ENCODE measurements at regions not wholly inside any gene's neighbourhood (a gene's known extent, or its start where the extent isn't known, plus 50 kb on each side); places are given as distances from the start of the nearest gene placed in this dataset.

DNA sequence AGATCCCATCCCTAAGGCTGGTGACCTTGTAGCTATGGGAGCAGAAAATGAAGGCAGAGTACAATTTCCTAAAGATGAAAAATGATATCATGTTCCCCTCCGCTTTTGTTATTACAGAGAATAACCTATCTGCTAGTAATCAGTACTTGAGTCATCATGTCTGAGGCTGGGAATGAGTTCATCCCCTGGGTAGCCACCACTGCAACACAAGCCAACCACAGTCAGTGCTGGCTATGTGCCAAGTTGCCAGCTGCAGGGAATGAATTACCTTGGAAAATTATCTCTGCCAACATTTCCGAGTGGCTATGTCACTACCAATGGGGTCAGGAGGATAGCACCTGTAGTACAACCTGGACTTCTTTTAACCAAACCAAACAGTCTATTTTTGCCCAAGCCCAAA lies 1094.7 kb upstream of the DDX18 start:
- TF ChIP-seq RARB (CRISPR knock-in tag; IDR thresholded peaks at IDR 0.05) (no peak), ZNF565 (CRISPR knock-in tag; conservative IDR thresholded peaks at IDR 0.05; ENCODE audit: low read depth) (no peak), TOX (CRISPR knock-in tag; IDR thresholded peaks at IDR 0.05; ENCODE audit: borderline replicate concordance) (no peak), ARNTL (CRISPR knock-in tag; IDR thresholded peaks at IDR 0.05; ENCODE audit: borderline replicate concordance, low read depth) (no peak), ESRRG (CRISPR knock-in tag; IDR thresholded peaks at IDR 0.05) (no peak), ZFP3 (CRISPR knock-in tag; IDR thresholded peaks at IDR 0.05) (no peak), ZC3H10 (CRISPR knock-in tag; IDR thresholded peaks at IDR 0.05) (no peak), OSR1 (CRISPR knock-in tag; IDR thresholded peaks at IDR 0.05) (no peak), ISL1 (CRISPR knock-in tag; IDR thresholded peaks at IDR 0.05) (no peak), ZNF8 (CRISPR knock-in tag; IDR thresholded peaks at IDR 0.05) (no peak)
- TF ChIP-seq, protein P1, sequence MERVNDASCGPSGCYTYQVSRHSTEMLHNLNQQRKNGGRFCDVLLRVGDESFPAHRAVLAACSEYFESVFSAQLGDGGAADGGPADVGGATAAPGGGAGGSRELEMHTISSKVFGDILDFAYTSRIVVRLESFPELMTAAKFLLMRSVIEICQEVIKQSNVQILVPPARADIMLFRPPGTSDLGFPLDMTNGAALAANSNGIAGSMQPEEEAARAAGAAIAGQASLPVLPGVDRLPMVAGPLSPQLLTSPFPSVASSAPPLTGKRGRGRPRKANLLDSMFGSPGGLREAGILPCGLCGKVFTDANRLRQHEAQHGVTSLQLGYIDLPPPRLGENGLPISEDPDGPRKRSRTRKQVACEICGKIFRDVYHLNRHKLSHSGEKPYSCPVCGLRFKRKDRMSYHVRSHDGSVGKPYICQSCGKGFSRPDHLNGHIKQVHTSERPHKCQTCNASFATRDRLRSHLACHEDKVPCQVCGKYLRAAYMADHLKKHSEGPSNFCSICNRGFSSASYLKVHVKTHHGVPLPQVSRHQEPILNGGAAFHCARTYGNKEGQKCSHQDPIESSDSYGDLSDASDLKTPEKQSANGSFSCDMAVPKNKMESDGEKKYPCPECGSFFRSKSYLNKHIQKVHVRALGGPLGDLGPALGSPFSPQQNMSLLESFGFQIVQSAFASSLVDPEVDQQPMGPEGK (CRISPR knock-in tag; IDR thresholded peaks at IDR 0.05; ENCODE audit: borderline replicate concordance): no peak
- ATAC-seq: no peak

DNA sequence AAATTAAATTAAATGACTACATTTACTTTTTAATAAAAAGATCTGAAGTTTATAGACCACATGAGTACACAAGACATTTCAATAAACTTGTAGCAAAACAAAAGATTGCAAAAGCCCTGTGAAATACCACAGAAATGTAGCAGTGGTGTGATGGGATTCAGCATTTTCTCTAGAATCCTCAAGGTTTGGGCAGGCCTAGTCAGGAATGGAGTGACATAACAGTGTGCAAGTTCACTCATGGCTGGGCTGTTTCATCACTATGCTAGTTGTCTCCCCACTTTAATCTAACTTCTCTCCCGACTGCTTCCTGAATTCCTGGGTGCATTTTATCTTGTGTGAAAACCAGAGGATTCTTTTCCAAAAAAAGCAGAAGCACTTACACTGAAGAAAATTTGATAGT lies 1089.9 kb upstream of the DDX18 start:
- TF ChIP-seq ISL1 (CRISPR knock-in tag; IDR thresholded peaks at IDR 0.05): no peak
- TF ChIP-seq, protein P2, sequence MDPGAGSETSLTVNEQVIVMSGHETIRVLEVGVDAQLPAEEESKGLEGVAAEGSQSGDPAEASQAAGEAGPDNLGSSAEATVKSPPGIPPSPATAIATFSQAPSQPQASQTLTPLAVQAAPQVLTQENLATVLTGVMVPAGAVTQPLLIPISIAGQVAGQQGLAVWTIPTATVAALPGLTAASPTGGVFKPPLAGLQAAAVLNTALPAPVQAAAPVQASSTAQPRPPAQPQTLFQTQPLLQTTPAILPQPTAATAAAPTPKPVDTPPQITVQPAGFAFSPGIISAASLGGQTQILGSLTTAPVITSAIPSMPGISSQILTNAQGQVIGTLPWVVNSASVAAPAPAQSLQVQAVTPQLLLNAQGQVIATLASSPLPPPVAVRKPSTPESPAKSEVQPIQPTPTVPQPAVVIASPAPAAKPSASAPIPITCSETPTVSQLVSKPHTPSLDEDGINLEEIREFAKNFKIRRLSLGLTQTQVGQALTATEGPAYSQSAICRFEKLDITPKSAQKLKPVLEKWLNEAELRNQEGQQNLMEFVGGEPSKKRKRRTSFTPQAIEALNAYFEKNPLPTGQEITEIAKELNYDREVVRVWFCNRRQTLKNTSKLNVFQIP (CRISPR knock-in tag; IDR thresholded peaks at IDR 0.05; ENCODE audit: borderline replicate concordance, low read depth): no peak
- TF ChIP-seq, protein P3, sequence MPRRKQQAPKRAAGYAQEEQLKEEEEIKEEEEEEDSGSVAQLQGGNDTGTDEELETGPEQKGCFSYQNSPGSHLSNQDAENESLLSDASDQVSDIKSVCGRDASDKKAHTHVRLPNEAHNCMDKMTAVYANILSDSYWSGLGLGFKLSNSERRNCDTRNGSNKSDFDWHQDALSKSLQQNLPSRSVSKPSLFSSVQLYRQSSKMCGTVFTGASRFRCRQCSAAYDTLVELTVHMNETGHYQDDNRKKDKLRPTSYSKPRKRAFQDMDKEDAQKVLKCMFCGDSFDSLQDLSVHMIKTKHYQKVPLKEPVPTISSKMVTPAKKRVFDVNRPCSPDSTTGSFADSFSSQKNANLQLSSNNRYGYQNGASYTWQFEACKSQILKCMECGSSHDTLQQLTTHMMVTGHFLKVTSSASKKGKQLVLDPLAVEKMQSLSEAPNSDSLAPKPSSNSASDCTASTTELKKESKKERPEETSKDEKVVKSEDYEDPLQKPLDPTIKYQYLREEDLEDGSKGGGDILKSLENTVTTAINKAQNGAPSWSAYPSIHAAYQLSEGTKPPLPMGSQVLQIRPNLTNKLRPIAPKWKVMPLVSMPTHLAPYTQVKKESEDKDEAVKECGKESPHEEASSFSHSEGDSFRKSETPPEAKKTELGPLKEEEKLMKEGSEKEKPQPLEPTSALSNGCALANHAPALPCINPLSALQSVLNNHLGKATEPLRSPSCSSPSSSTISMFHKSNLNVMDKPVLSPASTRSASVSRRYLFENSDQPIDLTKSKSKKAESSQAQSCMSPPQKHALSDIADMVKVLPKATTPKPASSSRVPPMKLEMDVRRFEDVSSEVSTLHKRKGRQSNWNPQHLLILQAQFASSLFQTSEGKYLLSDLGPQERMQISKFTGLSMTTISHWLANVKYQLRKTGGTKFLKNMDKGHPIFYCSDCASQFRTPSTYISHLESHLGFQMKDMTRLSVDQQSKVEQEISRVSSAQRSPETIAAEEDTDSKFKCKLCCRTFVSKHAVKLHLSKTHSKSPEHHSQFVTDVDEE (CRISPR knock-in tag; IDR thresholded peaks at IDR 0.05): no peak
- TF ChIP-seq ZNF565 (CRISPR knock-in tag; conservative IDR thresholded peaks at IDR 0.05; ENCODE audit: low read depth): no peak
- TF ChIP-seq BACH2 (CRISPR knock-in tag; IDR thresholded peaks at IDR 0.05; ENCODE audit: borderline replicate concordance): no peak
- TF ChIP-seq CSDC2 (CRISPR knock-in tag; IDR thresholded peaks at IDR 0.05): no peak
- no peak for TF ChIP-seq SNAI2 (CRISPR knock-in tag; IDR thresholded peaks at IDR 0.05)
- TF ChIP-seq RARB (CRISPR knock-in tag; IDR thresholded peaks at IDR 0.05): no peak
- TF ChIP-seq OSR1 (CRISPR knock-in tag; IDR thresholded peaks at IDR 0.05): no peak
- ATAC-seq: no peak

DNA sequence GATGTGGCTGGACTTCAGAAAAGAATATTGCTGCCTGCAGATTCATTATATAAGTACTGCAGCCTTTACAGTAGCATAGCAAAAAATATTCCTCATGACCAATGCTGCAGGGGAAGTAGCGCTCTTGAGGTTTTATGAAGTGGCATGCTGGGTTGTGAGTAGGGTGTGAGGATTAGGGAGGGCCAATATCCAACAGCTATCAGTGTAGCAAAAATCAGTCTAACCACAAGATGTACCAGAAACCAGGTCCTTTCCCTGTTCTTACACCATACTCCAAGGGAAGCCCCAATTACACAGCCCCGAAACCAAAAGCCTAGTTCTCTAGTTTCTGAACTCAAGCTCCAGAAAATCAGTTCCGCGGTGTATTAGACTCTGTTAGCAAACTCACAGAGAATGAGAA lies 1082.2 kb upstream of the DDX18 start:
- TF ChIP-seq TCF4 (CRISPR knock-in tag; IDR thresholded peaks at IDR 0.05; ENCODE audit: borderline replicate concordance): no peak
- no peak for ATAC-seq

DNA sequence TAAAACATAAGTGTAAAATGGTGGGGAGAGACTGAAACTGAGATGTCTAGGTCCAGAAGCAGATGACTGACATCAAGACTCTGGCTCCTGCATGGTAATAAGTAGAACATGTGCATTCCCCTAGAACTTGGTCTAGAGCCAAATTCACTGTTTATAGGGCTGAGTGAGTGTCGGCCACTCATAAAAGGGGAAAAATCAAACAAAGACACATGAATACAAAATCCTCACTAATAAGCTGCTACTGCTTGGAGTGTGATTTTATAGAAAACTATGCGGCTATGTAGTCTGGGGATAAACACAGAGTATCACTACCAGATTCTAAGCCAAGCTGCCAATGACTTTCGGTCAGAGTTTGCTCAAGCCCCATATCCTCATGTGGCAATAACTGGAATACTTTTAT lies 1080.8 kb upstream of the DDX18 start:
- TF ChIP-seq RARB (CRISPR knock-in tag; IDR thresholded peaks at IDR 0.05) (no peak), BACH2 (CRISPR knock-in tag; IDR thresholded peaks at IDR 0.05; ENCODE audit: borderline replicate concordance) (no peak), ISL1 (CRISPR knock-in tag; IDR thresholded peaks at IDR 0.05) (no peak), ARNTL (CRISPR knock-in tag; IDR thresholded peaks at IDR 0.05; ENCODE audit: borderline replicate concordance, low read depth) (no peak), PPARA (CRISPR knock-in tag; IDR thresholded peaks at IDR 0.05; ENCODE audit: borderline replicate concordance) (no peak), OSR1 (CRISPR knock-in tag; IDR thresholded peaks at IDR 0.05) (no peak), TOX (CRISPR knock-in tag; IDR thresholded peaks at IDR 0.05; ENCODE audit: borderline replicate concordance) (no peak), ZFP30 (CRISPR knock-in tag; IDR thresholded peaks at IDR 0.05) (no peak), CSDC2 (CRISPR knock-in tag; IDR thresholded peaks at IDR 0.05) (no peak), ZNF70 (CRISPR knock-in tag; IDR thresholded peaks at IDR 0.05) (no peak), SNAI2 (CRISPR knock-in tag; IDR thresholded peaks at IDR 0.05) (no peak), ZC3H10 (CRISPR knock-in tag; IDR thresholded peaks at IDR 0.05) (no peak)
- TF ChIP-seq, protein P1 (CRISPR knock-in tag; IDR thresholded peaks at IDR 0.05; ENCODE audit: borderline replicate concordance): no peak
- TF ChIP-seq, protein P4, sequence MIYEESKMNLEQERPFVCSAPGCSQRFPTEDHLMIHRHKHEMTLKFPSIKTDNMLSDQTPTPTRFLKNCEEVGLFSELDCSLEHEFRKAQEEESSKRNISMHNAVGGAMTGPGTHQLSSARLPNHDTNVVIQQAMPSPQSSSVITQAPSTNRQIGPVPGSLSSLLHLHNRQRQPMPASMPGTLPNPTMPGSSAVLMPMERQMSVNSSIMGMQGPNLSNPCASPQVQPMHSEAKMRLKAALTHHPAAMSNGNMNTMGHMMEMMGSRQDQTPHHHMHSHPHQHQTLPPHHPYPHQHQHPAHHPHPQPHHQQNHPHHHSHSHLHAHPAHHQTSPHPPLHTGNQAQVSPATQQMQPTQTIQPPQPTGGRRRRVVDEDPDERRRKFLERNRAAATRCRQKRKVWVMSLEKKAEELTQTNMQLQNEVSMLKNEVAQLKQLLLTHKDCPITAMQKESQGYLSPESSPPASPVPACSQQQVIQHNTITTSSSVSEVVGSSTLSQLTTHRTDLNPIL (CRISPR knock-in tag; IDR thresholded peaks at IDR 0.05; ENCODE audit: low read depth): no peak
- no peak for ATAC-seq
